WTC11 (cell line): ENCODE measurements at regions not wholly inside any gene's neighbourhood (a gene's known extent, or its start where the extent isn't known, plus 50 kb on each side); places are given as distances from the start of the nearest gene placed in this dataset.

Experiments used
- ATAC-seq: fragments of 200-7000 bp; cut with Tn5 transposase; 2 replicates; pipeline ENCODE4 v1.10.0; 2021; ENCODE audit warnings: mild to moderate bottlenecking, moderate library complexity
- CTCF ChIA-PET: fragments of 300-600 bp; sonication (Branson Sonifier 250); formaldehyde crosslinking; loops from one replicate; lab custom pipeline; 2021; ENCODE audit warnings: antibody characterized with exemption; lab: Charles Lee
- POLR2A ChIA-PET: fragments of 350-600 bp; sonication (Branson Sonifier 250); formaldehyde crosslinking; loops from one replicate; lab custom pipeline; 2021; ENCODE audit warnings: antibody characterized with exemption; lab: Charles Lee
- DNase-seq: peaks from one replicate; pipeline ENCODE4 v3.0.0; 2021; ENCODE audit warnings: low spot score
- H3K27ac Mint-ChIP-seq: 2 replicates; pipeline ENCODE4 v1.8.0; 2021; ENCODE audit warnings: mixed read lengths
- H3K27me3 Mint-ChIP-seq: 2 replicates; pipeline ENCODE4 v1.8.0; 2021; ENCODE audit warnings: low read depth, mild to moderate bottlenecking, moderate library complexity, mixed read lengths
- H3K36me3 Mint-ChIP-seq: 2 replicates; pipeline ENCODE4 v1.8.0; 2021; ENCODE audit warnings: mixed read lengths
- H3K4me1 Mint-ChIP-seq: 2 replicates; pipeline ENCODE4 v1.8.0; 2022; ENCODE audit warnings: mixed read lengths
- H3K4me3 Mint-ChIP-seq: 2 replicates; pipeline ENCODE4 v1.8.0; 2021; ENCODE audit warnings: mild to moderate bottlenecking, moderate library complexity, mixed read lengths
- H3K9me3 Mint-ChIP-seq: 2 replicates; pipeline ENCODE4 v1.8.0; 2021; ENCODE audit warnings: mixed read lengths
- AR ChIP-seq: fragments of 250-450 bp; sonication (Bioruptor Pico); IDR thresholded peaks from 2 replicates; pipeline ENCODE4 v1.9.0; 2021; ENCODE audit warnings: mild to moderate bottlenecking
- ATF1 ChIP-seq: sonication (generic); formaldehyde crosslinking; IDR thresholded peaks from 2 replicates; pipeline ENCODE4 v1.8.1; 2023; ENCODE audit warnings: mild to moderate bottlenecking, moderate library complexity, missing genetic modification reagents
- ATF2 ChIP-seq: sonication (generic); formaldehyde crosslinking; IDR thresholded peaks from 2 replicates; pipeline ENCODE4 v1.8.1; 2022; ENCODE audit warnings: low read depth, missing genetic modification reagents, borderline replicate concordance
- ATF6 ChIP-seq: sonication (generic); formaldehyde crosslinking; IDR thresholded peaks from 2 replicates; pipeline ENCODE4 v1.8.1; 2023; ENCODE audit warnings: mild to moderate bottlenecking, missing genetic modification reagents
- CREM ChIP-seq: sonication (generic); formaldehyde crosslinking; IDR thresholded peaks from 2 replicates; pipeline ENCODE4 v1.8.1; 2022; ENCODE audit warnings: mild to moderate bottlenecking, missing genetic modification reagents, moderate library complexity
- E2F1 ChIP-seq: sonication (generic); formaldehyde crosslinking; IDR thresholded peaks from 2 replicates; pipeline ENCODE4 v1.8.0; 2022; ENCODE audit warnings: mild to moderate bottlenecking, missing genetic modification reagents
- E2F4 ChIP-seq: sonication (generic); formaldehyde crosslinking; IDR thresholded peaks from 2 replicates; pipeline ENCODE4 v1.8.1; 2022; ENCODE audit warnings: low read depth, mild to moderate bottlenecking, moderate library complexity, missing genetic modification reagents, borderline replicate concordance
- ETV6 ChIP-seq: sonication (generic); formaldehyde crosslinking; IDR thresholded peaks from 2 replicates; pipeline ENCODE4 v1.8.1; 2022; ENCODE audit warnings: mild to moderate bottlenecking, missing genetic modification reagents
- GABPB1 ChIP-seq: sonication (generic); formaldehyde crosslinking; IDR thresholded peaks from 2 replicates; pipeline ENCODE4 v1.8.1; 2023; ENCODE audit warnings: mild to moderate bottlenecking, missing genetic modification reagents
- GRHL2 ChIP-seq: fragments of 250-450 bp; sonication (Bioruptor Pico); IDR thresholded peaks from 2 replicates; pipeline ENCODE4 v1.8.0; 2022; ENCODE audit warnings: mild to moderate bottlenecking, moderate library complexity; ENCODE audit not compliant: insufficient replicate concordance, severe bottlenecking
- JAZF1 ChIP-seq: fragments of 250-450 bp; sonication (Bioruptor Pico); IDR thresholded peaks from 2 replicates; pipeline ENCODE4 v1.9.0; 2021; ENCODE audit warnings: moderate library complexity, mild to moderate bottlenecking, inconsistent platforms
- MYBL2 ChIP-seq: sonication (generic); formaldehyde crosslinking; IDR thresholded peaks from 2 replicates; pipeline ENCODE4 v1.8.1; 2023; ENCODE audit warnings: mild to moderate bottlenecking, moderate library complexity, missing genetic modification reagents
- NR1H2 ChIP-seq: sonication (generic); formaldehyde crosslinking; IDR thresholded peaks from 2 replicates; pipeline ENCODE4 v1.9.0; 2021; ENCODE audit warnings: mild to moderate bottlenecking, moderate library complexity, missing genetic modification reagents
- RELA ChIP-seq: sonication (generic); formaldehyde crosslinking; IDR thresholded peaks from 2 replicates; pipeline ENCODE4 v1.8.1; 2022; ENCODE audit warnings: missing genetic modification reagents, mild to moderate bottlenecking, borderline replicate concordance
- TCF7 ChIP-seq: sonication (generic); formaldehyde crosslinking; IDR thresholded peaks from 2 replicates; pipeline ENCODE4 v1.8.0; 2022; ENCODE audit warnings: mild to moderate bottlenecking, low read depth, missing genetic modification reagents, moderate library complexity
- TP53 ChIP-seq: sonication (generic); formaldehyde crosslinking; IDR thresholded peaks from 2 replicates; pipeline ENCODE4 v1.8.1; 2023; ENCODE audit warnings: mild to moderate bottlenecking, missing genetic modification reagents
- ZMAT4 ChIP-seq: fragments of 250-450 bp; sonication (Bioruptor Pico); IDR thresholded peaks from 2 replicates; pipeline ENCODE4 v1.9.0; 2021; ENCODE audit warnings: mild to moderate bottlenecking
- ZNF121 ChIP-seq: sonication (generic); formaldehyde crosslinking; IDR thresholded peaks from 2 replicates; pipeline ENCODE4 v1.8.0; 2023; ENCODE audit warnings: missing genetic modification reagents
- ZNF219 ChIP-seq: sonication (generic); formaldehyde crosslinking; IDR thresholded peaks from 2 replicates; pipeline ENCODE4 v1.8.0; 2023; ENCODE audit warnings: missing genetic modification reagents, mild to moderate bottlenecking, borderline replicate concordance
- ZNF425 ChIP-seq: fragments of 250-450 bp; sonication (Bioruptor Pico); conservative IDR thresholded peaks from 2 replicates; pipeline ENCODE4 v1.9.0; 2021; ENCODE audit warnings: mild to moderate bottlenecking

GRCh38 chr3:39748002-39748401 lies 61.4 kb upstream of the MYRIP start:
- H3K9me3 Mint-ChIP-seq, result no peaks in the 10 kb centered on the region
- POLR2A ChIA-PET, result no interaction called here
- DNase-seq, result no peak
- no peak for TF ChIP-seq CREM (CRISPR knock-in tag)
- TF ChIP-seq ZNF121, result no peak
- no peak for TF ChIP-seq RELA (CRISPR knock-in tag)
- no peak for TF ChIP-seq ZNF219 (CRISPR knock-in tag)
- no peak for TF ChIP-seq TP53
- TF ChIP-seq GRHL2 (CRISPR knock-in tag), result no peak
- no peak for TF ChIP-seq GABPB1
- TF ChIP-seq MYBL2, result no peak
- TF ChIP-seq ATF6 (CRISPR knock-in tag), result no peak
- TF ChIP-seq NR1H2 (CRISPR knock-in tag), result no peak
- TF ChIP-seq ATF2 (CRISPR knock-in tag), result no peak
- no peak for TF ChIP-seq JAZF1
- no peak for TF ChIP-seq ZMAT4
- TF ChIP-seq E2F4 (CRISPR knock-in tag), result no peak
- no peak for TF ChIP-seq ZNF425 (CRISPR knock-in tag)
- no peak for TF ChIP-seq ATF1 (CRISPR knock-in tag)
- TF ChIP-seq, all 79 proteins: peak for 0
- CTCF ChIA-PET, result interaction anchor here (0.6 kb wide), 1 partner anchor 65 kb away, joined by 3 read pairs; no protein-coding TSS in a partner anchor
- no peak overlapping the region for H3K4me3 Mint-ChIP-seq
- no peak for ATAC-seq
- H3K27me3 Mint-ChIP-seq, result no peaks in the 10 kb centered on the region
- H3K4me1 Mint-ChIP-seq, result peaks cover 8% of the 10 kb centered on the region
- H3K36me3 Mint-ChIP-seq, result no peaks in the 10 kb centered on the region
- no peak overlapping the region for H3K27ac Mint-ChIP-seq

GRCh38 chr3:39748763-39749162 lies 60.6 kb upstream of the MYRIP start:
- POLR2A ChIA-PET, result no interaction called here
- Mint-ChIP-seq H3K9me3 (no peaks in the 10 kb centered on the region), H3K27ac (no peak overlapping the region), H3K4me1 (peaks cover 8% of the 10 kb centered on the region), H3K27me3 (no peaks in the 10 kb centered on the region), H3K4me3 (no peak overlapping the region), H3K36me3 (no peaks in the 10 kb centered on the region)
- DNase-seq (no peak), ATAC-seq (no peak)
- TF ChIP-seq AR (CRISPR knock-in tag) (no peak), MYBL2 (no peak), TCF7 (CRISPR knock-in tag) (no peak), E2F1 (no peak), ETV6 (CRISPR knock-in tag) (no peak), NR1H2 (CRISPR knock-in tag) (no peak), ZNF425 (CRISPR knock-in tag) (no peak)
- CTCF ChIA-PET, result no interaction called here
